ENCODE measurements at regions not wholly inside any gene's neighbourhood (a gene's known extent, or its start where the extent isn't known, plus 50 kb on each side); places are given as distances from the start of the nearest gene placed in this dataset.

DNA sequence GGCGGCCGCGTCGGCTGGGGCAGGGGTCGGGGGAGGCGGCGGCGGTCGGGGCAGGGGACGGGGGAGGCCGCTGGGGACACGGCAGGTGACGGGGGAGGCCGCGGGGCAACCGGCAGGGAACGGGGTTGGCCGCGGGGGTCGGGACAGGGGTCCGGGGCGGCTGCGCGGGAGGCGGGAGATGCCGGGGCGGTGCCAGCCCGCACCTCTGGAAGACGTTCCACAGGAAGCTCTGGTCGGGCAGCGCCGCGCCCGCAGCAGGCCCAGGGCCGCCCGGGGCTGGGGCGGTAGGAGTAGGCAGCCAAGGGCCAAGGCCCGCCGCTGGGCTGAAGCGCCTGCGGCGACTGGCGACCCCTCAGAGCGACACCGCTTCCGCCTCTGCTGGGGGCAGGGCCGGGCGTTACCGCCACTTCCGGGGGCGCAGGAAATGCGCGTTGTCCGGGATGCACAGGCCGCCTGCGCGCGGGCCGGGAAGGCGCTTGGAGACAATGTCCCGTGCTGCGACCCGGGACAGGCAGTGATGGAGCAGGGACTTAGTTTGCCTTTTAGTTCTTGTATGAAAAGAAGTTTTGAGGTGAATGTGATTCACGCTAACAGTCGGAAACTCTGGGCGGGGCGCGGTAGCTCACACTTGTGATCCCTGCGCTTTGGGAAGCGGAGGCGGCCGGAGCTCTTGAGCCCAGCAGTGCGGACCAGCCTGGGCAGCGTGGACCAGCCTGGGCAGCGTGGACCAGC lies 110.0 kb upstream of the LPCAT1 start (continued):
- TF ChIP-seq ZNF207 (IDR thresholded peaks at IDR 0.05; ENCODE audit: borderline replicate concordance) (peak; percentile 67), RELA (IDR thresholded peaks at IDR 0.05; ENCODE audit: borderline replicate concordance, partially characterized antibody) (no peak), BCL11A (IDR thresholded peaks at IDR 0.05; ENCODE audit: low read depth, low read length) (no peak), RUNX3 (IDR thresholded peaks at IDR 0.05; ENCODE audit: low read length) (peak; percentile 80), NRF1 (conservative IDR thresholded peaks at IDR 0.05; ENCODE audit: low read depth, low read length) (no peak), NFXL1 (IDR thresholded peaks at IDR 0.05; ENCODE audit: borderline replicate concordance) (no peak), RB1 (IDR thresholded peaks at IDR 0.05; ENCODE audit: borderline replicate concordance) (0 out of 2 replicates have a peak, but pooled peaks have one; percentile 69), SRF (IDR thresholded peaks at IDR 0.05; ENCODE audit: low read depth in 2 of 2, low read length in 2 of 2) (peak in 1 of 2 experiments; percentile 73; a peak in 1 of 4 replicates), FOS (IDR thresholded peaks at IDR 0.05; ENCODE audit: borderline replicate concordance, extremely low read depth, insufficient read length) (no peak), CHD1 (IDR thresholded peaks at IDR 0.05; ENCODE audit: low read depth, low read length) (no peak), WRNIP1 (IDR thresholded peaks at IDR 0.05; ENCODE audit: borderline replicate concordance, low read depth, low read length) (no peak), BACH1 (IDR thresholded peaks at IDR 0.05; ENCODE audit: borderline replicate concordance) (peak; percentile 53; the same call in 1 of the 2 replicates), NFYA (IDR thresholded peaks at IDR 0.05; ENCODE audit: borderline replicate concordance, low read depth, low read length) (no peak), CHD2 (IDR thresholded peaks at IDR 0.05; ENCODE audit: borderline replicate concordance, low read depth, low read length) (peak; percentile 82), HCFC1 (IDR thresholded peaks at IDR 0.05; ENCODE audit: low read length) (peak; percentile 57), PAX8 (IDR thresholded peaks at IDR 0.05) (no peak), NBN (IDR thresholded peaks at IDR 0.05) (peak; percentile 48; the same call in 1 of the 2 replicates), NR2F1 (conservative IDR thresholded peaks at IDR 0.05) (peak; percentile 72), TCF12 (IDR thresholded peaks at IDR 0.05; ENCODE audit: low read depth, low read length) (peak; percentile 76)
- TF ChIP-seq, protein P1, sequence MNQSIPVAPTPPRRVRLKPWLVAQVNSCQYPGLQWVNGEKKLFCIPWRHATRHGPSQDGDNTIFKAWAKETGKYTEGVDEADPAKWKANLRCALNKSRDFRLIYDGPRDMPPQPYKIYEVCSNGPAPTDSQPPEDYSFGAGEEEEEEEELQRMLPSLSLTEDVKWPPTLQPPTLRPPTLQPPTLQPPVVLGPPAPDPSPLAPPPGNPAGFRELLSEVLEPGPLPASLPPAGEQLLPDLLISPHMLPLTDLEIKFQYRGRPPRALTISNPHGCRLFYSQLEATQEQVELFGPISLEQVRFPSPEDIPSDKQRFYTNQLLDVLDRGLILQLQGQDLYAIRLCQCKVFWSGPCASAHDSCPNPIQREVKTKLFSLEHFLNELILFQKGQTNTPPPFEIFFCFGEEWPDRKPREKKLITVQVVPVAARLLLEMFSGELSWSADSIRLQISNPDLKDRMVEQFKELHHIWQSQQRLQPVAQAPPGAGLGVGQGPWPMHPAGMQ (IDR thresholded peaks at IDR 0.05; ENCODE audit: borderline replicate concordance): no peak
- TF ChIP-seq, protein P2, sequence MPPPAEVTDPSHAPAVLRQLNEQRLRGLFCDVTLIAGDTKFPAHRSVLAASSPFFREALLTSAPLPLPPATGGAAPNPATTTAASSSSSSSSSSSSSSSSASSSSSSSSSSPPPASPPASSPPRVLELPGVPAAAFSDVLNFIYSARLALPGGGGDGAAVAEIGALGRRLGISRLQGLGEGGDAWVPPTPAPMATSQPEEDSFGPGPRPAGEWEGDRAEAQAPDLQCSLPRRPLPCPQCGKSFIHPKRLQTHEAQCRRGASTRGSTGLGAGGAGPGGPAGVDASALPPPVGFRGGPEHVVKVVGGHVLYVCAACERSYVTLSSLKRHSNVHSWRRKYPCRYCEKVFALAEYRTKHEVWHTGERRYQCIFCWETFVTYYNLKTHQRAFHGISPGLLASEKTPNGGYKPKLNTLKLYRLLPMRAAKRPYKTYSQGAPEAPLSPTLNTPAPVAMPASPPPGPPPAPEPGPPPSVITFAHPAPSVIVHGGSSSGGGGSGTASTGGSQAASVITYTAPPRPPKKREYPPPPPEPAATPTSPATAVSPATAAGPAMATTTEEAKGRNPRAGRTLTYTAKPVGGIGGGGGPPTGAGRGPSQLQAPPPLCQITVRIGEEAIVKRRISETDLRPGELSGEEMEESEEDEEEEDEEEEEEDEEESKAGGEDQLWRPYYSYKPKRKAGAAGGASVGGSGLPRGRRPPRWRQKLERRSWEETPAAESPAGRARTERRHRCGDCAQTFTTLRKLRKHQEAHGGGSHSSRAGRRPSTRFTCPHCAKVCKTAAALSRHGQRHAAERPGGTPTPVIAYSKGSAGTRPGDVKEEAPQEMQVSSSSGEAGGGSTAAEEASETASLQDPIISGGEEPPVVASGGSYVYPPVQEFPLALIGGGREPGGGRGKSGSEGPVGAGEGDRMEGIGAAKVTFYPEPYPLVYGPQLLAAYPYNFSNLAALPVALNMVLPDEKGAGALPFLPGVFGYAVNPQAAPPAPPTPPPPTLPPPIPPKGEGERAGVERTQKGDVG (CRISPR knock-in tag; IDR thresholded peaks at IDR 0.05): no peak
- TF ChIP-seq, protein P3, sequence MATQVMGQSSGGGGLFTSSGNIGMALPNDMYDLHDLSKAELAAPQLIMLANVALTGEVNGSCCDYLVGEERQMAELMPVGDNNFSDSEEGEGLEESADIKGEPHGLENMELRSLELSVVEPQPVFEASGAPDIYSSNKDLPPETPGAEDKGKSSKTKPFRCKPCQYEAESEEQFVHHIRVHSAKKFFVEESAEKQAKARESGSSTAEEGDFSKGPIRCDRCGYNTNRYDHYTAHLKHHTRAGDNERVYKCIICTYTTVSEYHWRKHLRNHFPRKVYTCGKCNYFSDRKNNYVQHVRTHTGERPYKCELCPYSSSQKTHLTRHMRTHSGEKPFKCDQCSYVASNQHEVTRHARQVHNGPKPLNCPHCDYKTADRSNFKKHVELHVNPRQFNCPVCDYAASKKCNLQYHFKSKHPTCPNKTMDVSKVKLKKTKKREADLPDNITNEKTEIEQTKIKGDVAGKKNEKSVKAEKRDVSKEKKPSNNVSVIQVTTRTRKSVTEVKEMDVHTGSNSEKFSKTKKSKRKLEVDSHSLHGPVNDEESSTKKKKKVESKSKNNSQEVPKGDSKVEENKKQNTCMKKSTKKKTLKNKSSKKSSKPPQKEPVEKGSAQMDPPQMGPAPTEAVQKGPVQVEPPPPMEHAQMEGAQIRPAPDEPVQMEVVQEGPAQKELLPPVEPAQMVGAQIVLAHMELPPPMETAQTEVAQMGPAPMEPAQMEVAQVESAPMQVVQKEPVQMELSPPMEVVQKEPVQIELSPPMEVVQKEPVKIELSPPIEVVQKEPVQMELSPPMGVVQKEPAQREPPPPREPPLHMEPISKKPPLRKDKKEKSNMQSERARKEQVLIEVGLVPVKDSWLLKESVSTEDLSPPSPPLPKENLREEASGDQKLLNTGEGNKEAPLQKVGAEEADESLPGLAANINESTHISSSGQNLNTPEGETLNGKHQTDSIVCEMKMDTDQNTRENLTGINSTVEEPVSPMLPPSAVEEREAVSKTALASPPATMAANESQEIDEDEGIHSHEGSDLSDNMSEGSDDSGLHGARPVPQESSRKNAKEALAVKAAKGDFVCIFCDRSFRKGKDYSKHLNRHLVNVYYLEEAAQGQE (IDR thresholded peaks at IDR 0.05; ENCODE audit: low read depth, low read length): no peak

Measured in GM12878 (cell line).